GM12878 (cell line): ENCODE measurements at regions not wholly inside any gene's neighbourhood (a gene's known extent, or its start where the extent isn't known, plus 50 kb on each side); places are given as distances from the start of the nearest gene placed in this dataset.

Experiments used
- BHLHE40 ChIP-seq, 2 experiments: fragments of 450-650 bp in 1 of 2; IDR thresholded peaks; 2 replicates each; pipeline ENCODE4 v1.6.1; 2011 to 2017; ENCODE audit warnings: low read depth in 2 of 2, borderline replicate concordance in 1 of 2, improper control_type of control experiment in 1 of 2, low read length in 1 of 2, mild to moderate bottlenecking in 1 of 2
- CTCF ChIP-seq, 3 experiments: IDR thresholded peaks in 2 of 3; conservative IDR thresholded peaks in 1 of 3; 2 replicates each; pipeline ENCODE4 v1.5.1; 2011; ENCODE audit warnings: low read depth in 3 of 3, low read length in 3 of 3, mild to moderate bottlenecking in 3 of 3, control low read depth in 2 of 3, moderate library complexity in 2 of 3, inconsistent platforms in 1 of 3, mixed read lengths in 1 of 3; ENCODE audit not compliant: control insufficient read depth in 2 of 3, insufficient read depth in 1 of 3; ENCODE audit errors: extremely low read depth in 1 of 3
- HCFC1 ChIP-seq: fragments of 150-350 bp; IDR thresholded peaks from 2 replicates; pipeline ENCODE4 v1.6.1; 2014; ENCODE audit warnings: low read length
- POLR2A ChIP-seq: IDR thresholded peaks from 2 replicates; pipeline ENCODE4 v1.6.1; 2011; ENCODE audit warnings: low read depth, mild to moderate bottlenecking, low read length
- SIN3A ChIP-seq: IDR thresholded peaks from 2 replicates; pipeline ENCODE4 v1.6.1; 2012; ENCODE audit warnings: low read depth, low read length, improper control_type of control experiment
- TARDBP ChIP-seq: IDR thresholded peaks from 2 replicates; pipeline ENCODE4 v1.6.1; 2016; ENCODE audit warnings: borderline replicate concordance

GRCh38 chr1:168893359-168893801 is 164.4 kb upstream of the DPT start:
- TF ChIP-seq POLR2A, result no peak
- TF ChIP-seq CTCF (IDR thresholded peaks at IDR 0.05 in 2 of 3, conservative IDR thresholded peaks at IDR 0.05 in 1 of 3; ENCODE audit: control insufficient read depth in 2 of 3, extremely low read depth in 1 of 3, insufficient read depth in 1 of 3, low read depth in 3 of 3, low read length in 3 of 3), result no peak
- no peak for TF ChIP-seq SIN3A
- TF ChIP-seq TARDBP, result no peak
- no peak for TF ChIP-seq HCFC1
- no peak for TF ChIP-seq BHLHE40 (IDR thresholded peaks at IDR 0.05; ENCODE audit: borderline replicate concordance in 1 of 2, low read depth in 2 of 2, low read length in 1 of 2)
